Endothelial cell of umbilical vein (primary cell): ENCODE measurements at regions not wholly inside any gene's neighbourhood (a gene's known extent, or its start where the extent isn't known, plus 50 kb on each side); places are given as distances from the start of the nearest gene placed in this dataset.

Source experiments
- BruUV-seq: library from RNA; stranded (reverse); fragments of 400-500 nt; replicated peaks from 2 replicates; lab custom pipeline; 2021; lab: Mats Ljungman, UMichigan
- CTCF ChIA-PET: fragments of 300-600, 350-600 bp; sonication (Branson Sonifier 250); formaldehyde crosslinking; loops from one replicate; lab custom pipeline; 2021; ENCODE audit warnings: antibody characterized with exemption, inconsistent platforms; lab: Charles Lee
- POLR2A ChIA-PET: fragments of 300-600, 350-600 bp; sonication (Branson Sonifier 250); formaldehyde crosslinking; loops from one replicate; lab custom pipeline; 2021; ENCODE audit warnings: antibody characterized with exemption, inconsistent platforms; lab: Charles Lee
- DNase-seq: peaks from one replicate; pipeline ENCODE4 v3.0.0-alpha.2; 2011; ENCODE audit warnings: low read depth, low spot score
- FAIRE-seq: peaks from 2 replicates; lab custom pipeline; 2011; peaks lifted over from hg19 to GRCh38; lab: Jason Lieb, UNC
- H2AFZ ChIP-seq: 2 replicates; pipeline ENCODE4 v1.6.0; 2012; ENCODE audit warnings: low read depth, low read length, control low read depth, inconsistent platforms
- H3K27ac ChIP-seq: 2 replicates; pipeline ENCODE4 v1.5.1; 2011; ENCODE audit warnings: low read depth, mild to moderate bottlenecking, control low read depth, low read length, moderate library complexity; ENCODE audit not compliant: insufficient read depth
- H3K27me3 ChIP-seq, 2 experiments: 2 replicates each; pipeline versions ENCODE4 v1.6.0 to v1.6.1; 2011; ENCODE audit warnings: low read length in 2 of 2, mixed read lengths in 1 of 2; ENCODE audit not compliant: control insufficient read depth in 2 of 2, insufficient read depth in 2 of 2
- H3K36me3 ChIP-seq, 2 experiments: 2 replicates in 1 of 2; 3 replicates in 1 of 2; pipeline ENCODE4 v1.5.1; 2011; ENCODE audit warnings: low read length in 2 of 2, mild to moderate bottlenecking in 1 of 2, moderate library complexity in 1 of 2; ENCODE audit not compliant: control insufficient read depth in 2 of 2, insufficient read depth in 2 of 2; ENCODE audit errors: extremely low read depth in 1 of 2
- H3K4me1 ChIP-seq: 3 replicates; pipeline ENCODE4 v1.5.1; 2011; ENCODE audit warnings: mild to moderate bottlenecking, low read length; ENCODE audit not compliant: control insufficient read depth, insufficient read depth; ENCODE audit errors: extremely low read depth
- H3K4me2 ChIP-seq: 2 replicates; pipeline ENCODE4 v1.6.1; 2011; ENCODE audit warnings: low read length, control low read depth, mixed read lengths; ENCODE audit not compliant: insufficient read depth
- H3K4me3 ChIP-seq, 3 experiments: fragments of 200-600 bp in 1 of 3; sonication (generic), shearing (Covaris generic) in 1 of 3; replicated peaks in 1 of 3; 2 replicates each; pipeline ENCODE4 v1.5.1; 2011 to 2016; ENCODE audit warnings: control low read depth in 3 of 3, low read length in 3 of 3, mild to moderate bottlenecking in 2 of 3, inconsistent platforms in 1 of 3, low read depth in 1 of 3, moderate library complexity in 1 of 3; ENCODE audit not compliant: insufficient read depth in 1 of 3
- H3K79me2 ChIP-seq: 2 replicates; pipeline ENCODE4 v1.6.0; 2012; ENCODE audit warnings: low read length, inconsistent platforms; ENCODE audit not compliant: control insufficient read depth, insufficient read depth
- H3K9ac ChIP-seq: replicated peaks from 2 replicates; pipeline ENCODE3; 2011; ENCODE audit warnings: low read length, control low read depth; ENCODE audit not compliant: insufficient read depth; ENCODE audit errors: extremely low read depth
- H3K9me1 ChIP-seq: replicated peaks from 3 replicates; pipeline ENCODE4 v1.6.0; 2011; ENCODE audit warnings: mild to moderate bottlenecking, low read length; ENCODE audit not compliant: control insufficient read depth, insufficient read depth; ENCODE audit errors: extremely low read depth
- H3K9me3 ChIP-seq: replicated peaks from 2 replicates; pipeline ENCODE4 v1.5.1; 2012; ENCODE audit warnings: low read length, inconsistent platforms; ENCODE audit not compliant: control insufficient read depth, insufficient read depth
- H4K20me1 ChIP-seq: replicated peaks from 2 replicates; pipeline ENCODE3; 2011; ENCODE audit warnings: mild to moderate bottlenecking, low read length; ENCODE audit not compliant: control insufficient read depth, insufficient read depth; ENCODE audit errors: extremely low read depth
- EZH2 ChIP-seq: IDR thresholded peaks from 2 replicates; pipeline ENCODE4 v1.6.1; 2012; ENCODE audit warnings: borderline replicate concordance, low read depth, mild to moderate bottlenecking, moderate library complexity, low read length, inconsistent platforms; ENCODE audit not compliant: severe bottlenecking
- FOS ChIP-seq: IDR thresholded peaks from 2 replicates; pipeline ENCODE4 v1.6.1; 2011; ENCODE audit warnings: mild to moderate bottlenecking, low read length, moderate library complexity, borderline replicate concordance; ENCODE audit not compliant: insufficient read depth
- GATA2 ChIP-seq: IDR thresholded peaks from 2 replicates; pipeline ENCODE4 v1.7.0; 2011; ENCODE audit warnings: low read depth, mild to moderate bottlenecking, moderate library complexity, mixed read lengths, low read length; ENCODE audit not compliant: insufficient read length, insufficient read depth
- JUN ChIP-seq: IDR thresholded peaks from 2 replicates; pipeline ENCODE4 v1.6.1; 2011; ENCODE audit warnings: borderline replicate concordance, low read depth; ENCODE audit not compliant: insufficient read length, insufficient read depth
- MYC ChIP-seq: IDR thresholded peaks from one replicate; pipeline ENCODE4 v1.6.1; 2011; ENCODE audit warnings: mild to moderate bottlenecking, low read depth, low read length
- POLR2A ChIP-seq: IDR thresholded peaks from 2 replicates; pipeline ENCODE4 v1.6.1; 2012; ENCODE audit warnings: low read depth, mild to moderate bottlenecking, control low read depth, low read length
- POLR2AphosphoS5 ChIP-seq: IDR thresholded peaks from 2 replicates; pipeline ENCODE4 v1.6.1; 2012; ENCODE audit warnings: low read depth, mild to moderate bottlenecking, control low read depth, low read length, moderate library complexity; ENCODE audit not compliant: insufficient read depth
- dilution Hi-C: fragments of 300-500 bp; cut with MboI; formaldehyde crosslinking; loops from one replicate; pipeline ENCODE4 v1.15.0; 2019; ENCODE audit warnings: low sequenced_read_pairs; ENCODE audit not compliant: extremely low pct_ligation_motif_present
- intact Hi-C: fragments of 100-400 bp; cut with micrococcal nuclease; formaldehyde crosslinking; loops from one replicate; pipeline ENCODE4 v1.10.0; 2022
- TF ChIP-seq, protein P1 (sequence below), 2 donors: IDR thresholded peaks; 1 replicate in 1 of 2; 2 replicates in 1 of 2; pipeline ENCODE4 v1.5.1; 2011; ENCODE audit warnings: low read length in 2 of 2, mild to moderate bottlenecking in 2 of 2, moderate library complexity in 2 of 2, control low read depth in 1 of 2, inconsistent platforms in 1 of 2, low read depth in 1 of 2; ENCODE audit not compliant: insufficient read depth in 1 of 2; ENCODE audit errors: extremely low read depth in 1 of 2
- TF ChIP-seq, protein P2 (sequence below): IDR thresholded peaks from 2 replicates; pipeline ENCODE4 v1.6.1; 2011; ENCODE audit not compliant: insufficient read depth, insufficient read length

DNA sequence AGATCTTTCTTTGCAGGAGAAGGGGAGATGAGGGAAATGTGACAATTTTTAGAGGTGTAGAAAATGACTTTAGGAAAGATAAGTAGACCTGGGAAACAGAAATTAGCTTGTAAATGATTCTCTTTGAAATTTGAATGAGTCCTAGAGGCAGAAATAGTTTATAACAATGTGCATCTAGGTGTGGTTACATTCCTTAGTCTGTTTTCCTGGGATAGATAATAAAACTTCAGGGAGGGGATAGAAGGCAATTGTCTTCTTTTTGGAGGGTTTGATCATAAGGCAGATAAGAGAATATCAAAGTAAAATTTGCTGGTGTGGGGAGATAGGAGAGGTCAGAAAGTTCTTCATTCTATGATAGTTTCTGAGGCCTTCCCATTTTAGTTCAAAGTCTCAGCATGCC is 1344.3 kb upstream of the LRRTM1 start:
- CTCF ChIA-PET = no interaction called here
- Histone ChIP-seq H3K36me3 (no peaks in the 10 kb centered on the region), H3K4me3 (no peak overlapping the region), H3K27me3 (no peaks in the 10 kb centered on the region), H3K27ac (no peak overlapping the region), H3K4me1 (no peaks in the 10 kb centered on the region), H3K9me3 (no peaks in the 10 kb centered on the region), H3K4me2 (no peak overlapping the region), H2AFZ (no peak overlapping the region), H3K9ac (no peak overlapping the region), H3K9me1 (no peaks in the 10 kb centered on the region), H3K79me2 (no peaks in the 10 kb centered on the region), H4K20me1 (no peaks in the 10 kb centered on the region)
- FAIRE-seq = no peak
- DNase-seq = no peak
- no TSS peak for BruUV-seq
- POLR2A ChIA-PET = no interaction called here
- no peak for TF ChIP-seq POLR2A
- no peak for TF ChIP-seq JUN
- no peak for TF ChIP-seq MYC
- no peak for TF ChIP-seq EZH2
- TF ChIP-seq, protein P1, sequence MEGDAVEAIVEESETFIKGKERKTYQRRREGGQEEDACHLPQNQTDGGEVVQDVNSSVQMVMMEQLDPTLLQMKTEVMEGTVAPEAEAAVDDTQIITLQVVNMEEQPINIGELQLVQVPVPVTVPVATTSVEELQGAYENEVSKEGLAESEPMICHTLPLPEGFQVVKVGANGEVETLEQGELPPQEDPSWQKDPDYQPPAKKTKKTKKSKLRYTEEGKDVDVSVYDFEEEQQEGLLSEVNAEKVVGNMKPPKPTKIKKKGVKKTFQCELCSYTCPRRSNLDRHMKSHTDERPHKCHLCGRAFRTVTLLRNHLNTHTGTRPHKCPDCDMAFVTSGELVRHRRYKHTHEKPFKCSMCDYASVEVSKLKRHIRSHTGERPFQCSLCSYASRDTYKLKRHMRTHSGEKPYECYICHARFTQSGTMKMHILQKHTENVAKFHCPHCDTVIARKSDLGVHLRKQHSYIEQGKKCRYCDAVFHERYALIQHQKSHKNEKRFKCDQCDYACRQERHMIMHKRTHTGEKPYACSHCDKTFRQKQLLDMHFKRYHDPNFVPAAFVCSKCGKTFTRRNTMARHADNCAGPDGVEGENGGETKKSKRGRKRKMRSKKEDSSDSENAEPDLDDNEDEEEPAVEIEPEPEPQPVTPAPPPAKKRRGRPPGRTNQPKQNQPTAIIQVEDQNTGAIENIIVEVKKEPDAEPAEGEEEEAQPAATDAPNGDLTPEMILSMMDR (IDR thresholded peaks at IDR 0.05; ENCODE audit: extremely low read depth in 1 of 2, insufficient read depth in 1 of 2, low read depth in 1 of 2, low read length in 2 of 2) = no peak
- dilution Hi-C loops (no loop called here), intact Hi-C loops (no loop called here)

DNA sequence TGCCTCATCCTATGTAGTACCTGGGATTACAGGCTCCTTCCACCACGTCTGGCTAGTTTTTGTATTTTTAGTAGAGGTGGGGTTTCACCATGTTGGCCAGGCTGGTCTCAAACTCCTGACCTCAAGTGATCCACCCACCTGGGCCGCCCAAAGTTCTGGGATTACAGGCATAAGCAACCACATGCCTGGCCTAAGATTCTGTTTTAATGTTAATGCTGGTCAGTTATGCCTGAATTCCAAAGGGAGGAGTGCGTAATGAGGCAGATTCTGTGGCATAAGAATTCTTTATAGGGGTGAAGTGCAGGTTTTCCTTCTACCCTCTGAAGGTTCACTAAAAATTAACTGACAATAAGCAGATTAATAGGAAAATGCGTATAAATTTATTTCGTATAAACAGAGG is 1343.8 kb upstream of the LRRTM1 start:
- CTCF ChIA-PET = no interaction called here
- H4K20me1 ChIP-seq = no peaks in the 10 kb centered on the region
- no peaks in the 10 kb centered on the region for H3K9me1 ChIP-seq
- BruUV-seq = no TSS peak
- no peaks in the 10 kb centered on the region for H3K9me3 ChIP-seq
- H3K27me3 ChIP-seq = no peaks in the 10 kb centered on the region
- dilution Hi-C loops (no loop called here), intact Hi-C loops (no loop called here)
- DNase-seq (no peak), FAIRE-seq (no peak)
- H3K4me2 ChIP-seq = no peak overlapping the region
- H3K79me2 ChIP-seq = no peaks in the 10 kb centered on the region
- TF ChIP-seq, protein P1 (IDR thresholded peaks at IDR 0.05; ENCODE audit: extremely low read depth in 1 of 2, insufficient read depth in 1 of 2, low read depth in 1 of 2, low read length in 2 of 2) = no peak
- TF ChIP-seq JUN (no peak), POLR2A (no peak), MYC (no peak), GATA2 (no peak), POLR2AphosphoS5 (no peak), EZH2 (no peak), FOS (no peak)
- TF ChIP-seq, protein P2, sequence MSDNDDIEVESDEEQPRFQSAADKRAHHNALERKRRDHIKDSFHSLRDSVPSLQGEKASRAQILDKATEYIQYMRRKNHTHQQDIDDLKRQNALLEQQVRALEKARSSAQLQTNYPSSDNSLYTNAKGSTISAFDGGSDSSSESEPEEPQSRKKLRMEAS = no peak
- no peaks in the 10 kb centered on the region for H3K4me1 ChIP-seq
- H3K27ac ChIP-seq = no peak overlapping the region
- POLR2A ChIA-PET = no interaction called here
- no peak overlapping the region for H3K9ac ChIP-seq
- no peaks in the 10 kb centered on the region for H3K36me3 ChIP-seq
- H2AFZ ChIP-seq = no peak overlapping the region
- no peak overlapping the region for H3K4me3 ChIP-seq
